H1 (cell line): ENCODE measurements at regions not wholly inside any gene's neighbourhood (a gene's known extent, or its start where the extent isn't known, plus 50 kb on each side); places are given as distances from the start of the nearest gene placed in this dataset.

ENCODE experiments used
- ASH2L ChIP-seq: fragments of 200-600, 300-600 bp; sonication (generic); IDR thresholded peaks from one replicate; pipeline ENCODE4 v1.7.1; 2017; ENCODE audit warnings: low read length
- CHD7 ChIP-seq: fragments of 300-600 bp; sonication (generic); IDR thresholded peaks from 2 replicates; pipeline ENCODE4 v1.7.1; 2012; ENCODE audit warnings: low read length, moderate library complexity, mild to moderate bottlenecking, inconsistent platforms; ENCODE audit not compliant: insufficient replicate concordance
- GTF2F1 ChIP-seq: IDR thresholded peaks from 2 replicates; pipeline ENCODE4 v1.6.1; 2012; ENCODE audit warnings: low read depth, low read length, improper control_type of control experiment, borderline replicate concordance
- HDAC2 ChIP-seq, 2 experiments: fragments of 300-600 bp in 1 of 2; sonication (generic) in 1 of 2; IDR thresholded peaks; 2 replicates each; pipeline ENCODE4 v1.6.1; 2011 to 2012; ENCODE audit warnings: low read depth in 2 of 2, low read length in 2 of 2, mild to moderate bottlenecking in 2 of 2, moderate library complexity in 2 of 2, borderline replicate concordance in 1 of 2, inconsistent platforms in 1 of 2
- POU5F1 ChIP-seq: IDR thresholded peaks from 2 replicates; pipeline ENCODE4 v1.6.1; 2011; ENCODE audit warnings: low read depth, mild to moderate bottlenecking, low read length, moderate library complexity
- RFX5 ChIP-seq: IDR thresholded peaks from 2 replicates; pipeline ENCODE4 v1.6.1; 2011; ENCODE audit warnings: low read depth, low read length, improper control_type of control experiment, borderline replicate concordance
- SIX5 ChIP-seq: IDR thresholded peaks from 2 replicates; pipeline ENCODE4 v1.6.1; 2011; ENCODE audit warnings: mild to moderate bottlenecking, low read depth, low read length
- SP2 ChIP-seq: IDR thresholded peaks from 2 replicates; pipeline ENCODE4 v1.6.1; 2012; ENCODE audit warnings: mild to moderate bottlenecking, low read length, inconsistent platforms
- SP4 ChIP-seq: IDR thresholded peaks from 2 replicates; pipeline ENCODE4 v1.6.1; 2012; ENCODE audit warnings: low read length, inconsistent platforms
- TCF12 ChIP-seq: IDR thresholded peaks from 2 replicates; pipeline ENCODE4 v1.6.1; 2011; ENCODE audit warnings: low read depth, mild to moderate bottlenecking, low read length
- TEAD4 ChIP-seq: IDR thresholded peaks from 2 replicates; pipeline ENCODE4 v1.6.1; 2012; ENCODE audit warnings: low read depth, low read length, inconsistent platforms, mixed read lengths
- TF ChIP-seq, protein P1 (sequence below): IDR thresholded peaks from 2 replicates; pipeline ENCODE4 v1.6.1; 2011; ENCODE audit warnings: low read length, improper control_type of control experiment

- TF ChIP-seq CHD7 (no peak), TEAD4 (no peak), TCF12 (no peak), GTF2F1 (no peak), ASH2L (no peak), SP2 (no peak), SIX5 (no peak), SP4 (no peak), POU5F1 (no peak), RFX5 (no peak), HDAC2 (IDR thresholded peaks at IDR 0.05; ENCODE audit: borderline replicate concordance in 1 of 2, low read depth in 2 of 2, low read length in 2 of 2) (no peak)
- TF ChIP-seq, protein P1, sequence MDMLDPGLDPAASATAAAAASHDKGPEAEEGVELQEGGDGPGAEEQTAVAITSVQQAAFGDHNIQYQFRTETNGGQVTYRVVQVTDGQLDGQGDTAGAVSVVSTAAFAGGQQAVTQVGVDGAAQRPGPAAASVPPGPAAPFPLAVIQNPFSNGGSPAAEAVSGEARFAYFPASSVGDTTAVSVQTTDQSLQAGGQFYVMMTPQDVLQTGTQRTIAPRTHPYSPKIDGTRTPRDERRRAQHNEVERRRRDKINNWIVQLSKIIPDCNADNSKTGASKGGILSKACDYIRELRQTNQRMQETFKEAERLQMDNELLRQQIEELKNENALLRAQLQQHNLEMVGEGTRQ: no peak
Measured at GRCh38 chr7:91633013-91633441, 247.5 kb downstream of the MTERF1 start (continued).
